ENCODE measurements at regions not wholly inside any gene's neighbourhood (a gene's known extent, or its start where the extent isn't known, plus 50 kb on each side); places are given as distances from the start of the nearest gene placed in this dataset.

DNA sequence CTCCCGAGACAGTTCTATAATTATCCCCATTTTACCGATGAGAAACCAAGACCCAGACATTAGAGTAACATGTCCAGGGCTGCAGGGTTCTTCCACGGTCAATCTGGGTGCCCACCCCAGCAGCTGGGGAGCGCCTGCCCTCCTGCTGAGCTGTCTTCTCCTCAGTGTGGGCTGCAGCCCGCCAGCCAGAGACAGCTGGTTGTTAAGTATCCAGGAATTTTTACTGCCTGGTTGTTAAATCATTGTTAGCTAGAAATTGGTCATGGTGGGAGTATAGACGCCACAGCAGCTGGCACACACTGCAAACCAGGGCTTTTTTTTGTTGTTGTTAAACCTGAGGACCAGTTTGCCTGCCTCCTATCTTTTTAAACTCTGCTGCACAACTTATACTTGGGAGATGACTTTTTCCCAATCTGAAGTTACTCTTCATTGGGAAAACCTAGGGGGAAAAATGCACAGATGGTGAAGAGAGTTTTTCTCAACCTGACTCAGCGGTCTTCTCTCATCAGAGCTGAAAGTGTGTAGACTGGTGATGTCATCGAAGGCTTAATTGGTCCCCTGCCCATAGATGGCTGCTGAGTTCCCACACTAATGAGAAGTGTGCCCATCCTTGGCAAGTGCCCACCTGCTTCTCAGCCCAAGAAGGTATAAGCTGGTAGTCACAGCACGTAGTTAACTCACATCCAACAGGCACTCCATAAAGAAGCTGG lies 208.6 kb downstream of the DRD1 start:
- DNase-seq = no peak

DNA sequence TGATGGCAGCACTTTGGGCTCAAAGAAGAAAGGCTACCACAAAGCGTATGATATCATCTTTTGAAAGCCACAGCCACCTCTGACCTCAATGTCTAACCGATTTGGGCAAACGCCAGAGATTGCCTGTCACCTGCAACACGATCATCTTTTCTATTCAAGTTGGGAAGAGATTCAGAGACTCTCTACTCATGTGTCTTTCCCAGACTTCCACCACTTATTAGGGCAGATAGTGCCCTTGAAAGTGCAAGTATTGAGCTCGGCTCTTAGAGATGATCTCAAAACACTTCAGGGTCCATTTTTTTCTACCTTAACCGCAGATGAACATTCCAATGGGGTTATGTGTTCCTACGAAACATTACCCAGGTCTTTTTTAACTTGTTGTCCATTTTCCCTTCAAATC lies 213.7 kb downstream of the DRD1 start:
- no peak for DNase-seq

DNA sequence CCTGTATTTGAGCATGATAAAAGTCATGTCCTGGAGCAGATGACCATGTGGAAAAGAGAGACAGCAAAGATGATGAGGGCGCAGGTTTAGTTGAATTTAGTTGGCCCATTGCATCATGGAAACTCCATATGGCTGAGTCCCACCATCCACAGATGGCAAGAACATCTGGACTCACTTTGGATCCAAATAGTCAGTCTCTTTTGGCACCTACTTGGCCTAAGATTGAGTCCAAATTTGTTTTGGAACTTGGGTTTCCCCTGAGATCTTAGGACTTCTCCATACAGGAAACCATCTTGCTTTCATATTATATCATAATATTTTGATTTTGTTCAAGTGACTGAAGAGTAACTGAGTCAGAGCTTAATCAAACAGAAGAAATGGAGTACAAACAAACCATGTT lies 217.5 kb downstream of the DRD1 start:
- DNase-seq = no peak

DNA sequence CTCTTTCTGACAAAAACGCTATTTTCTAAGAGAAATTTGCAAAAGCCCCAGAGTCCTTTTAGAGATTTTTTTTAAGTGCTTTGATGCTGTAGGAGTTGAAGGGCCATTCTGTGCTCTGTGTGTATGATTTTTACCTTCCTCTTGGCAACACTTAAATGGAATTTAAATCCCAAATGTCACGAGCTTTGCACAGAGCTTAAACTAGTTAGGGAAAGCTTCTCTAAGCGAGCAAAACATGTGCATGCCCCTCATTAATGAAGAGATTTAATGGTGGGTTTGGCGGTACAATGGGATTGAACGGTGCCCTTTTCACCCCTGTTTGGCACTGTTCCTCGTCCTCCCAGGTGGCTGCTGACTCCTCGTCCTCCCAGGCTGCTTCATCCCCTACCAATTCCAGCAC lies 220.7 kb downstream of the DRD1 start:
- DNase-seq = no peak

DNA sequence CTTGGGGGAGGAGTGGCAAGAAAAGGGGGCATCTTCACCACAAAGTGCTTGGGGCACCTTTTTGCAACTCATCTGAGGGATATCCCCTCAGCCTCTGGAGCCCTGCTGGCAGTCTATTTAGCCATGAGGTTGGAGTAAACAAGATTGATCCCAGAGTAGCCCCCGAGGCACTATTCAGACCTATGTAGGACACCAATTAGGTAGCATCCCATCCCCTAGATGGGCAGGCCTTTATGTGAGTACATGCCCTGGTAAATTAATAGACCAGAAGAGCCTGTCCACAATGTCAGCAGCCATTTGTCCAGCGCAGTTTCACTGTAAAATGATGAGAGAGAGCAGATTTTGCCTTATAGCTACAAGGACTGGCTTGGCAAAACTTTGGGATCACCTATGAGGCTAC lies 221.4 kb downstream of the DRD1 start:
- no peak for DNase-seq

DNA sequence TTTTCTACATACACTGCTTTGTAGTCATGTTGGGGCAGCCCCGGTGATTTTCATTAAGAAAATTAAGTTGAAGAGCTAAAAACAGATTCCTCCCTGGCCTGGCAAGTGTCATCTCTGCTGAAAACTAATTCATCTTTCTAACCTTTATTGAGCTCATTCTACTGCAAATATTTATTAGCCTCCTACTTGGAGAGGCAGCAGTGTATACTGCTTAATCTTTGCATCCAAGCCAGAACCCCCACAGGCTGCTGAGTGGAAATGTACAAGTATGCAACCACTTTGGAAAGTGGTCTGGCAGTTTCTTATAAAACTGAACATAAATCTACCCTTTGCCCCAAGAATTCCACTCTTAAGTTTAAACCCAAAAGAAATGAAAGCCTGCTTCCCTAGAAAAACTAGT lies 223.4 kb downstream of the DRD1 start:
- DNase-seq = no peak

DNA sequence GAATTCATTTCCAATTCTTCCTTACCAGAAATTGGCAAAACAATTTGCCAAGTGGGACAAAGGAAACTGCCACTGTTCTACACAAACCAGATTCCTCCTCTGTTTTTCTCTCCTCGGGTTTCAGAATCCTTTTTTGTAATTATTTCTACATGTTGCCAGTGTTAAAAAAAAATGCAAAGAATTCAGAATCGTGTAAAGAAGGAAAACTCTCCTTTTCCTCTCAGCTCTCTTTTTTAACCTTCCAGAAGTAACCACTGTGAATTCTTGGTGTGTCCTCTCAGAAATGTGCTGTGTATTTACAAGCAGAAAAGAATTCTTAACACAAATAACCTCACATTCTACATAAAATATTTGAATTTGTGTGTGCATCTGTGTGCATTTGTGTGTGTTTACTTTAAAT lies 224.6 kb downstream of the DRD1 start:
- no peak for DNase-seq

DNA sequence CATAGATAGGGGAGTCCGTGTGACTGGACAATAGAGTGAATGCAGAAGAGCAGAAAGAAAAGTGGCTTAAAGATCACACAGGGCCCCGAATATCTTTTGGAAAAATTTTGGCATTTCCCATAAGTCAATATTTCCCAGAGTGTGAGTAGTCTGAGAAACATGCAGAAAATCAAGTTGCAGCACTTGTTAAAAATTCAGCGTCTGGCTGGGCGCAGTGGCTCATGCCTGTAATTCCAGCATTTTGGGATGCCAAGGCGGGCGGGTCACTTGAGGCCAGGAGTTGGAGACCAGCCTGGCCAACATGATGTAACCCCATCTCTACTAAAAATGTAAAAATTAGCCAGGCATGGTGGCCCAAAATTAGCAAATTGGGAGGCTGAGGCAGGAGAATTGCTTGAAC lies 227.0 kb downstream of the DRD1 start:
- no peak for DNase-seq

DNA sequence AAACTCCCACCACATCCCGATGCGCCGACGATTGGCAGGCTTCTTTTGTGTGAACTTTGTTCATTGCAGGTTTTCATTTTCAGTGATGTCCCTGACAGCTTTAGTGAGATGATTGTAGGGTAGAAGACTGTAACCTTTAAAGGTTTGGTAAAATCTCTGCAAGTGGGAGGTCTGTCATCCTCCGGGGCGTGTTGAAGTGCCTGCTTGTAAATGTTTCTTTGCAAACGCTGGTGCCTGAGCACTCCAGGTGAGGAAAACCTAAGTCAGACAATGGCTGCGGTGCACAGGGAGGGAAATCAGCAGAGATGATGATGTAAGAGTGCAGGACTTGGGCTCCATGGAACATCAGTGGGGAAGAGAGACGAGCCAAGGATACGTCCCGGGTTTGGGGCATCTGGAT lies 228.1 kb downstream of the DRD1 start:
- DNase-seq = no peak

DNA sequence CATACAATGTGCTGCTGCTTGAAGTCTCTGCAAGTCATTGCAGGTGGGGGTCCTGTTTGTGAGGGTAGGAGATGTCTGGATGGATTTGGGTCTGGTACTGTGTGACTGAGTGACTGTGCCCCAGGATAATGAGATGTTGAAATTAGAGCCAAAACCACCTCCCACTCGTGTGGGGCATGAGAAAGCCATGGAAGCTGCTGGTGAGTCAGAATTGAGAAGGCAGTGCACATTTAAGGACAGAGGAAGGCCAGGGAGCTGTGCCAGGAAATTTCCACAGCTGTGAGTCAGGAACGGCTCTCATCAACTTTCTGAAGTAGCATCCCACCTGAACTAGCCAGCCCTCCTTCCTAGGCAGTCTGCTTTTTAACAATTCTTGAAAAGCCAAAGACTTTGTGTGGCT lies 229.8 kb downstream of the DRD1 start:
- no peak for DNase-seq

DNA sequence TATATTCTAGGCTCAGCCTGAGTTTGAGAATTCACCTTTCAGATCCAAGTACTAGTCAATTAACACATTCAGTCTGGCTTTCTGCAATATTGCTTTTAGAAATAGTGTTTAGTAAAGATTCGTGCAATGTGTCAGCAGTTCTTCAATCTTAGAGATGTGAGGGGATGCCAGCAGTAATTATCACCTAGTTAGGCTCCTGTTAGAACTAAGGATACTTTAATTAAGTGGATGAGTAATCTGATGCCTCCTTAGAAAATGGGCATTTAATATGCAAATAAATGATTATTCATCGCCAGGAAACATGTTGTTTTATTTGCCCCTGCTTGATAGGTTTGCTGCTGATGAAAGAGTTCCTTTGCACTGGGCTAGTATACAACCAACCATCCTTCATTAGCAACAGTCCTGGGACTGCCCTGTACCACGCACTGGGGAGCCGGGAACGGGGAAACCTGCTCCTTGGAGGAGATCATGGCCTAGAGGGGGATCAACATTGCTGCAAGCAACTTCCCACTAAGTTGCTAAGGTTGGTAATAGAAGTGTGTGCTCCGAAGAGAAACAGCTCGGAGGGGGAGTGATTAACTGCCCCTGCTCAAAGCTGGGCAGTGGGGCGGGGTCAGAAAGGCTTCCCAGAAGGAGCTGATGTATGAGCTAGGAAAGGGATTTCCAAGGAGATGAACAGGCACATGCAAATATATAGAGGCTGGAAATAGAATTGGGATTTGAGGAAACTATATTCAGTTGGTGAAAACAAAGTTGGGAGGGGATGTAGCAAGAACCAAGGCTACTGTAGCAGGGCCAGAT lies 231.8 kb downstream of the DRD1 start:
- DNase-seq = no peak

DNA sequence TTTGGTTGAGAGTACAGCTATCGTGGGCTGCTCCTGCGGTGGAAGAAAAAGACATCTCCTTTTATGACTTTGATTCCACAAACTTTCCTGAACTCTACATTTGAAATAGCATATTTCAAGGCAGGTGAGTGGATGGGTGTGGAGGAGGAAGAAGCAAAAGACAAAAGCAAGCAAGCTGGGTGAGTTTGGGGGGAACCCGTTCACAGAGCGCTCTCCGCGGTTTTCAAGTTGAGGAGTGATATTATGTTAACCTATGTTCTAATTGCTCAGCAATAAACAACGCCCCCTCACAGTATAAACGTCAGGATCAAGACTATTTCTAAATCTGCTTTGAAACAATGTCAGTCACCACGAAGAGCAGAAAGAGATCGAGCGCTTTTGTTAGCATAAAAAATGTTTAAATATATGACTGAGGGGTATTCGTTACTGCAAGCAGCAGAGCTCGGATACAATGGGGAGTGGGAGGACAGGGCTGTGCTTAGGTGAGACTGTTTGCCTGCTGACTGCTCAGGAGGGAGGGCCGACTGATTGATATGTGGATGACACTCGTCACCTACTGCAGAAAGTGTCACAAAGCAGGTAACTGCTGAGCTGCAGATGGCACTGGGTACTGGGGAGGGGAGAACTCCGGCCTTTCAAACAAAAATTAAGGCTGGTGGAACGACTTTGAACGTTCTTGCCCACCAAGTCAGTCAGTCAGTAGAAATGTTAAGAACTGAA lies 236.5 kb downstream of the DRD1 start:
- DNase-seq = no peak

DNA sequence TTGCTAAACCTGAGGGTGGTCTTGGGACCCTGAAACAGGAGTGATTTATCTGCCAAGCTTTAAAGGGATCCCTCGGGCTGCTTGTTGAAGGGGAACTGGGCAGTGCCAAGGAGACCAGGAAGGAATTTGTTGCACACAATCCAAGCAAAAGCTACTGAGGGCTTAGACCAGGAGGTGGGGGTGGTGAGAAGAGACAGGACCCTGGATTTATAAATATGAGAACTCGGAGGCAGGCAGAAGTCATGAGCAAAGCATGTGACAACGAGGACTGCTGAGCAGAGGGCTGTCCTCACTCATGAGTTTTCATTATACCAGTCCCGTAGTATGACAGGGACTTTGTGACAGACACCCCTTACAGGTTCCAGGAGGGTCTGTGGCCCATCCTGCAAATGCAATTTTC lies 237.3 kb downstream of the DRD1 start:
- DNase-seq = no peak

DNA sequence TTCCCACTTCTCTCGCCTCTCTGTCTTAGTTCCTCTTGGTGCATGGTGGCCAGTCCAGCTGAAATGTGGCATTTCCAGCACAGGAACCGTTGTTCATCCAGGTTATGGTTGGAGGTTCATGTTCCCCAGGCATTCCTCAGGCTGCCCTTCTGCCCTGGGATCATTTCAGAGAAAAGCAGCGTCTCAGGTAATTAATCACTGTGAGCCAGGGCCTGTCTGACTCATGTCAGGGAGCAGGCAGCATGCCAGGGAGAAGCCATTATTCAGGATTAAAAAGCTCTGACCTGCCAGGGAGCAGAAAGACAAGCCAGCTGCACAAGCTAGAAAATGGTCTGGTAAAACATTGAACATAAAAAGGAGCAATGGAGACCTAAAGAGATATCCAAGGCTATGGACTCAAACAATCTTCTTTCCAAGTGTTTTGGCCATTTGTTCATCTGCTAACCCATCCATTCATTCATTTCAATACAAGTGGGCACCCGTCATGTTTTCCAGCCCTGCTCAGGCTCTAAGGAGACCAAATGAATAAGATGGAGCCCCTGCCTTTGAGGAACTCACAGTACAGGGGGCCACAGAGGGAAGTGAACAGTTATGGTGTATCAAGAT lies 241.4 kb downstream of the DRD1 start:
- no peak for DNase-seq

DNA sequence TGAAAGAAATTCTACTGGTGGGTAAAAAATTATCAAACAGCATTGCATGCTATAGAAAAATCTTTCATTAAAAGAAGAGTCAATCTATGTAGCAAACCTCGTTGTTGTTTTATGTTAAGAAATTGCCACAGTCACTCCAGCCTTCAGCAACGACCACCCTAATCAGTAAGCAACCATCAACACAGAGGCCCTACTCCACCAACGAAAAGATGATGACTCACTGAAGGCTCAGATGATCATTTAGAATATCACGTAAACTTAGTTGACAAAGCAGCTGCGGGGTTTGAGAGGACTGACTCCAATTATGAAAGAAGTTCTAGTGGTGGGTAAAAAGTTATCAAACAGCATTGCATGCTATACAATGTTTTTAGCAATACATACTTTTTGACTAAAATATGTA lies 242.6 kb downstream of the DRD1 start:
- DNase-seq = no peak

DNA sequence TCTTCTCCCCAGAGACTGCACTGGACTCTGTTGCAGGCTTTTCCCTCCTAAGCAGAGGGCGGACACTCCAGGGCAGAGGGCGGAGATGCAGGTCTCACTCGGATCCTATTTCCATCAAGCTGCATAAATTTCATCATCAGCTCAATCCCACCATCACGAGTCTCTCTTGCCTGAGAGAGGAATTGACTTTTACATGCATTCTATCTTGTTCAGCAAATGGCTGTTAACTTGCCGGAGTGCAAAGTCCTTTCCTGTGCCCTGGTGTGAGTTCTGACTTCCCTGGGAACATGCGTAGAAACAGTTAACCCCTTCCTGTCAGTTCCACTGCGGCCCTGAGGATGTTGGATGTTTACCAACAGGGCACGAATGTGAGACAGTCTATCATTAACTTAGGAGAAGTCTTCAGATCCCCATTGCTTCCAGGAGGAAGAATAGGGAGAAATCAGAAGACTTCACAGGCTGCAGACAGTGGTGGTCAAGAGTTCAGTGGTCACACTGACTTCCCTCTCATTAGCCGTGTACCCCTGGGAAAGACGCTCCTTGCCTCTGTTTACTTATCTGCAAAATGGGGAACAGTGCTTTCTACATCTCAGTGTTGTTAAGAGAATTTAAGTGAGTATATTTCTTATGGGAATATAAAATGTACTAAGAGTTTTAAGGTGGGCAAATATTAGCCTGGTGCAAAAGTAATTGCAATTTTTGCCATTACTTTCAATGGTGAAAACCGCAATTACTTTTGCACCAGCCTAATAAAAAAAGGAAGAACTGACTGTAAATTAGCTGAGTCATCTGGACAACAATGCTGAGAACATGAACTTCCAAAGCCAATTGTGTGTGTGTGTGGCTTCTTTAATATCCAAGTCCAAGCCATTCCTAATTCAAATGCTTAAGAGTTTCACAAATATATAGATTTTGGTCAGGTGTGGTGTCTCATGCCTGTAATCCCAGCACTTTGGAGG lies 248.0 kb downstream of the DRD1 start:
- DNase-seq = no peak

DNA sequence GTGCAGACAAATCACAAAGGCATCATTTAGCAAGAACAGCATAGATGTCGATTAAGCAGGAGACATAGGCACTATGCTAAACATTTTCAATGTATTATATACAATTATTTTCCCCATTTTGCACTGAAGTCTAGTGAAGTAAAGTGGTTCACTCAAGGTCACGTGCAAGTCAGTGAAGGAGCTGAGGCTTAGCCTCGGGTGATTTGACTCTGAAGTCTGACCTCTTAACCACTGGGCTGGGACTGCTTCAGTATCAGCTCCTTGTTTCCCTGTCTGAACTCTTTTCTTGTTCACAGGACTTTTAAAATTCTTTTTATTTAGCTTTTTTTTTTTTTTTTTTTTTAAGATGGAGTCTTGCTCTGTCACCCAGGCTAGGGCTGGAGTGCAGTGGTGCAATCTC lies 262.7 kb downstream of the DRD1 start:
- no peak for DNase-seq

DNA sequence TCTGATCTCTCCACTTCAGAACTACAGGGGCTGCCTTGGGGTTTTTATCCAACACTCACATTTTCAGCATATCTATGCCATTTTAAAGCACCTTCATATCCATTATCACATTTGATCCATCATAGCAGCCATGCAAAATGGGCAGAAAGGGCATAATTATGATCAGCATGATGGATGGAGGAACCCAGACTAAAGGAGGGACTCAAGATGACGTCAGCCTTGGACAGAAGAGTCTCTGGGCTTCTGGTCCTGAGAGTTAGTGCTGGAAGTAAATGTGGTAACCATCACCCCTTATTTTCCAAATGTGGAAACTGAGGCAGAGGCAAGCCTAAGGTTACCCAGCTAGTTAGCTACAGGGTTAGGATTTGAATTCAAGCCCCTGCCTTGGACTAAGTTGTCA lies 273.1 kb downstream of the DRD1 start:
- DNase-seq = no peak

DNA sequence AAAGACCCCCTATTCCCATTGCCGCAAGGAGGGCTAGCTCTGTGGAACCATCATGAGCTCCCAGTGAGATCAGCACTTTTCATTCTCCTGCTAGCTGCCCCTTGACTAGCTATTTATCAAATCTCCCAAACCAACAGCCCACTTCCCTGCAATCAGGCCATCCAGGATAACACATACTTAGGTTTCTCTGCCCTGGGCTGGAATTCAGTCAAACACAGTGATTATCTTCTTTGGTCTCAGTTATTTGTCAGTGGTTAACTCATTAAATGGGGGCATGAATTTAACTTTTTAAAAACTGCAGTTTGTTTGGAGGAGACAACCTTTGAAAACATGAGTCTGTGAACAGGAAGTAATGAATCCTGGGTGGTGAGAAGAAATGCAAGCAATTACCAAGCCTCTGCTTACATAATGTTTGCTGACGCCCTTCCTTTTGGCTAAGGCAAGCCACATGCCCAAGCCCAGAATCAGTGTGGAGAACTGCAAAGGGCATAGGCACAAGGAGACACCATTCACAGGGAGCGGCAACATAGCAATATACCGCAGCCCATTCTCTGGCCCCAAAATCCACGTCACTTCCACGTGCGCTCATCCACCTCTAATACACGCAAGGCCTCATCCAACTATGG lies 275.0 kb downstream of the DRD1 start:
- DNase-seq = no peak

DNA sequence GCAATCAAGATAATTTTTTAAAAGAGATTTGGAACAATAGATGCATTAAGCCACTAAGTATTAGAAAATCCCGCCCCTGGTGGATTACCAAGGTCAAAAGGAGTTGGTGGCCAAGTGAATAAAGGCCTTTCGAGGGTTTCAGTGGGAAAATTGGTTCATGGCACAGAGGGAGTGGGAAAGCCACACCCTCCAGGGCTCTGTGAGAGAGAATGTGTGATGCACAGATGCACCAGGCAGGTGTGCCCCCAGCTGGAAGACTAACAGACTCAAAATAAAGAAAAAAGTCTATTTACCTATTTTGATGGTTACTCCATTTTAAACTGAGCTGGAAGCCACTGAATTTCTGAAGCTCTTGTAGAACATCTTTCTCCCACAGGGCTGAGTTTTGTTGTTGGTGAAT lies 278.0 kb downstream of the DRD1 start:
- no peak for DNase-seq

DNA sequence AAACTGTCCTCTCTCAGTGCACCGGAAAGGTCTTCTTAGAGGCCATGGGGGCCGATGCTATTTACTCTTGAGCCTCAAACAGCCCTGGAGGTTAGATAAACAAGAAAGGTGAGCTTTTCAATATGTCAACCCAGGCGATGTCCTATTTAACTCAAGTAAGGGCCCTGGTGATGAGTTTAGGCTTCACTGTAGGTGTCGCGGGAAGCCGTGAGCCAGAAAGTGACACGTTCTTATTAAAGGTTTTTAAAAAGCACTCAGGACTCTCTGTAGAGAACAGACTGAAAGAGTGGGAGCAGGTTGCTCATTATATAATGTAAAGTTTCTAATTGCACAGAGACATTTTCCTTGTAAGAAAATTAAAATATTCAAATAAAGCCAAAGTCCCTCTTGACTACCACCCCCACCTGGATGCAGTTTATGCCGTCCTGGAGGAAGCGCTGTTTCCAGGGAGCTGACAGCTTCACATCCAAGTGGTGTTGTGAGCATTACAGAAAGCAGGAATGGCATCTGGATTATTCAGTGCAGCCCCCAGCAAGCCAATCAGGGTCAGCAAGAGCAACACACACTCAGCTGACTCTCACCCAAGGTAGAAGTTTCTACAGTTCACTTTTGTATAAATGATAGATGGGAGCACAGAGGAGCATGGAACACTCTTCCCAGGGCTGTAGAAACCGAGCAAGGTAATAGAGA lies 280.3 kb downstream of the DRD1 start:
- DNase-seq = no peak
